SU-DHL-6 (cell line): ENCODE measurements at regions not wholly inside any gene's neighbourhood (a gene's known extent, or its start where the extent isn't known, plus 50 kb on each side); places are given as distances from the start of the nearest gene placed in this dataset.

Source experiments
- H2AFZ ChIP-seq: fragments of 200-600 bp; sonication (generic); 2 replicates; pipeline ENCODE4 v1.6.1; 2014; ENCODE audit warnings: low read depth, mild to moderate bottlenecking, moderate library complexity, mixed read lengths, antibody characterized with exemption, low read length; ENCODE audit not compliant: severe bottlenecking
- H3F3A ChIP-seq: fragments of 200-600 bp; shearing (Covaris generic); 2 replicates; pipeline ENCODE4 v1.6.0; 2016; ENCODE audit warnings: antibody characterized with exemption, mild to moderate bottlenecking; ENCODE audit not compliant: insufficient read depth
- H3K27ac ChIP-seq: fragments of 200-600 bp; sonication (generic); 2 replicates; pipeline ENCODE4 v1.5.1; 2016; ENCODE audit warnings: low read depth, mild to moderate bottlenecking, low read length, moderate library complexity, mixed read lengths
- H3K27me3 ChIP-seq: fragments of 200-600 bp; sonication (generic), shearing (Covaris generic); 2 replicates; pipeline ENCODE4 v1.6.0; 2014; ENCODE audit warnings: mild to moderate bottlenecking, low read length
- H3K36me3 ChIP-seq: fragments of 200-600 bp; sonication (generic); 2 replicates; pipeline ENCODE4 v1.6.1; 2014; ENCODE audit warnings: mild to moderate bottlenecking, low read length, mixed read lengths
- H3K4me2 ChIP-seq: fragments of 300-600, 200-600 bp; shearing (Covaris generic), sonication (generic); 2 replicates; pipeline ENCODE4 v1.6.0; 2014; ENCODE audit warnings: low read length, low read depth, mild to moderate bottlenecking; ENCODE audit not compliant: poor library complexity, severe bottlenecking
- H3K4me3 ChIP-seq: fragments of 200-600 bp; sonication (generic); 2 replicates; pipeline ENCODE4 v1.5.1; 2014; ENCODE audit warnings: antibody characterized with exemption, low read length, mild to moderate bottlenecking, mixed read lengths; ENCODE audit not compliant: insufficient read depth, poor library complexity, severe bottlenecking
- H3K79me2 ChIP-seq: fragments of 200-600 bp; sonication (generic); 2 replicates; pipeline ENCODE4 v1.6.1; 2014; ENCODE audit warnings: mild to moderate bottlenecking, low read length, moderate library complexity; ENCODE audit not compliant: insufficient read depth
- H3K9ac ChIP-seq: fragments of 200-600 bp; sonication (generic); 2 replicates; pipeline ENCODE4 v1.7.0; 2014; ENCODE audit warnings: mild to moderate bottlenecking, low read length
- H3K9me2 ChIP-seq: fragments of 200-600 bp; sonication (generic); replicated peaks from 2 replicates; pipeline ENCODE4 v1.6.1; 2014; ENCODE audit warnings: low read length; ENCODE audit not compliant: insufficient read depth
- H3K9me3 ChIP-seq: fragments of 200-600 bp; sonication (generic); 2 replicates; pipeline ENCODE4 v1.6.1; 2014; ENCODE audit warnings: low read length, mixed read lengths; ENCODE audit not compliant: insufficient read depth
- H4K20me1 ChIP-seq: fragments of 200-600 bp; sonication (generic); 2 replicates; pipeline ENCODE4 v1.6.1; 2014; ENCODE audit warnings: low read depth, mild to moderate bottlenecking, antibody characterized with exemption, low read length, moderate library complexity, mixed read lengths
- CTCF ChIP-seq: fragments of 200-600 bp; sonication (generic); IDR thresholded peaks from one replicate; pipeline ENCODE4 v1.5.1; 2017; ENCODE audit warnings: antibody characterized with exemption, mild to moderate bottlenecking, low read length, moderate library complexity; ENCODE audit not compliant: insufficient read depth, poor library complexity, severe bottlenecking
- EZH2phosphoT487 ChIP-seq: fragments of 200-600 bp; sonication (generic), shearing (Covaris generic); conservative IDR thresholded peaks from 2 replicates; pipeline ENCODE4 v1.6.1; 2018; ENCODE audit warnings: mild to moderate bottlenecking, antibody characterized with exemption, low read length, moderate library complexity, mixed read lengths

- H3K4me2 ChIP-seq: no peak overlapping the region
- no peaks in the 10 kb centered on the region for H4K20me1 ChIP-seq
- no peaks in the 10 kb centered on the region for H3K9me2 ChIP-seq
- no peak overlapping the region for H3K4me3 ChIP-seq
- H3K79me2 ChIP-seq: no peaks in the 10 kb centered on the region
- no peaks in the 10 kb centered on the region for H3K9me3 ChIP-seq
- no peaks in the 10 kb centered on the region for H3F3A ChIP-seq
- H3K27me3 ChIP-seq: no peaks in the 10 kb centered on the region
- H3K36me3 ChIP-seq: no peaks in the 10 kb centered on the region
- TF ChIP-seq EZH2phosphoT487 (no peak), CTCF (no peak)
- no peak overlapping the region for H3K9ac ChIP-seq
- H3K27ac ChIP-seq: no peak overlapping the region
- H2AFZ ChIP-seq: no peak overlapping the region
These were observed 71.5 kb downstream of the IFI44 start for GRCh38 chr1:78721136-78721535.

- no peak overlapping the region for H3K4me3 ChIP-seq
- H3K4me2 ChIP-seq: no peak overlapping the region
- TF ChIP-seq CTCF (no peak), EZH2phosphoT487 (no peak)
- H3K9ac ChIP-seq: no peak overlapping the region
- no peaks in the 10 kb centered on the region for H3K27me3 ChIP-seq
- H3K27ac ChIP-seq: no peak overlapping the region
- H3K9me2 ChIP-seq: no peaks in the 10 kb centered on the region
- H4K20me1 ChIP-seq: no peaks in the 10 kb centered on the region
- H2AFZ ChIP-seq: no peak overlapping the region
- no peaks in the 10 kb centered on the region for H3K36me3 ChIP-seq
- H3K79me2 ChIP-seq: no peaks in the 10 kb centered on the region
- H3F3A ChIP-seq: no peaks in the 10 kb centered on the region
- H3K9me3 ChIP-seq: no peaks in the 10 kb centered on the region
These were observed 72.5 kb downstream of the IFI44 start for GRCh38 chr1:78722105-78722504.

- TF ChIP-seq EZH2phosphoT487 (no peak), CTCF (no peak)
- Histone ChIP-seq H4K20me1 (no peaks in the 10 kb centered on the region), H3K27me3 (no peaks in the 10 kb centered on the region), H3K36me3 (no peaks in the 10 kb centered on the region), H3K9ac (no peak overlapping the region), H3K9me2 (no peaks in the 10 kb centered on the region), H3F3A (no peaks in the 10 kb centered on the region), H3K27ac (no peak overlapping the region), H3K9me3 (no peaks in the 10 kb centered on the region), H3K79me2 (no peaks in the 10 kb centered on the region), H3K4me3 (no peak overlapping the region), H2AFZ (no peak overlapping the region), H3K4me2 (no peak overlapping the region)
These were observed 72.9 kb downstream of the IFI44 start for GRCh38 chr1:78722521-78722920.

GRCh38 chr1:78722947-78723346 lies 73.3 kb downstream of the IFI44 start:
- Histone ChIP-seq H3K27ac (no peak overlapping the region), H3K79me2 (no peaks in the 10 kb centered on the region), H4K20me1 (no peaks in the 10 kb centered on the region), H3K36me3 (no peaks in the 10 kb centered on the region), H2AFZ (no peak overlapping the region), H3K9me2 (no peaks in the 10 kb centered on the region), H3K9ac (no peak overlapping the region), H3K27me3 (no peaks in the 10 kb centered on the region), H3K4me3 (no peak overlapping the region), H3K9me3 (no peaks in the 10 kb centered on the region), H3K4me2 (no peak overlapping the region), H3F3A (no peaks in the 10 kb centered on the region)
- TF ChIP-seq CTCF: no peak
- TF ChIP-seq EZH2phosphoT487: no peak
